Epithelial cell of esophagus (primary cell): ENCODE measurements at regions not wholly inside any gene's neighbourhood (a gene's known extent, or its start where the extent isn't known, plus 50 kb on each side); places are given as distances from the start of the nearest gene placed in this dataset.
A peak's percentile ranks its signal among the peaks of the same experiment; 100 is the strongest.
"Not testable (repeated sequence)": the region's sequence is repeated elsewhere in the genome, so short reads cannot be mapped to it uniquely, and the experiment has no call there.

Source experiments
- DNase-seq: peaks from one replicate; pipeline ENCODE4 v3.0.0; 2010; ENCODE audit warnings: low read depth
- H3K4me3 ChIP-seq: 2 replicates; pipeline ENCODE4 v1.5.1; 2011; ENCODE audit warnings: mild to moderate bottlenecking, low read length, control low read depth
- TF ChIP-seq, protein P1 (sequence below): IDR thresholded peaks from 2 replicates; pipeline ENCODE4 v1.5.1; 2011; ENCODE audit warnings: low read depth, mild to moderate bottlenecking, low read length, control low read depth, inconsistent platforms; ENCODE audit not compliant: insufficient read depth; ENCODE audit errors: missing control alignments

DNA sequence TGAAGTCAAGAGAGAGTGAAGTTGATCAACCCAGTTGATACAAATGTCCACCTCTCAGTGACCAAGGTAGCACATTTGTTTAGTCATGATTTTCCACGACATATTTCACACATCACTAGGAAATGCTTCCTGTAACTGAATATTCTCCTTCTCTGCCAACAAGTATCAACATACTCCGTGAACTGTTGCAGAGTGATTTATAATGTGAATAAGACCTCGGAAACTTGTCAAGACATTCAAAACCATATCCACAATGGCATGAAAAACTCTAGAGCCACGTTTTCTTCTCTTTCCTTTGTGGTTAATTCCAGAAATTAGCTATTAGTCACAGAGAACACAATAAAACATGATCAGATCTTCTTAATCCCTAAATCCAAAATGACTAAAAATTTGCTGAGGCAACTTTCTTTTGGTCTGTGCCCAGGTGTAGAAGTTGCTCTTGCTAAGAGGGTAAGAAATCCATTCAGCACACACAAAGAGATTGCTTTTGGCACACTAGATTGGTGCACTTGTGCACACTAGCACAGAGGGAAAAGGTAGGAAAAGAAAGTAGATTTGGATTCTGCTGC, 244.3 kb upstream of the NRIP1 start:
- DNase-seq: peak; percentile 73
- no peak overlapping the region for H3K4me3 ChIP-seq
- TF ChIP-seq, protein P1, sequence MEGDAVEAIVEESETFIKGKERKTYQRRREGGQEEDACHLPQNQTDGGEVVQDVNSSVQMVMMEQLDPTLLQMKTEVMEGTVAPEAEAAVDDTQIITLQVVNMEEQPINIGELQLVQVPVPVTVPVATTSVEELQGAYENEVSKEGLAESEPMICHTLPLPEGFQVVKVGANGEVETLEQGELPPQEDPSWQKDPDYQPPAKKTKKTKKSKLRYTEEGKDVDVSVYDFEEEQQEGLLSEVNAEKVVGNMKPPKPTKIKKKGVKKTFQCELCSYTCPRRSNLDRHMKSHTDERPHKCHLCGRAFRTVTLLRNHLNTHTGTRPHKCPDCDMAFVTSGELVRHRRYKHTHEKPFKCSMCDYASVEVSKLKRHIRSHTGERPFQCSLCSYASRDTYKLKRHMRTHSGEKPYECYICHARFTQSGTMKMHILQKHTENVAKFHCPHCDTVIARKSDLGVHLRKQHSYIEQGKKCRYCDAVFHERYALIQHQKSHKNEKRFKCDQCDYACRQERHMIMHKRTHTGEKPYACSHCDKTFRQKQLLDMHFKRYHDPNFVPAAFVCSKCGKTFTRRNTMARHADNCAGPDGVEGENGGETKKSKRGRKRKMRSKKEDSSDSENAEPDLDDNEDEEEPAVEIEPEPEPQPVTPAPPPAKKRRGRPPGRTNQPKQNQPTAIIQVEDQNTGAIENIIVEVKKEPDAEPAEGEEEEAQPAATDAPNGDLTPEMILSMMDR: no peak

DNA sequence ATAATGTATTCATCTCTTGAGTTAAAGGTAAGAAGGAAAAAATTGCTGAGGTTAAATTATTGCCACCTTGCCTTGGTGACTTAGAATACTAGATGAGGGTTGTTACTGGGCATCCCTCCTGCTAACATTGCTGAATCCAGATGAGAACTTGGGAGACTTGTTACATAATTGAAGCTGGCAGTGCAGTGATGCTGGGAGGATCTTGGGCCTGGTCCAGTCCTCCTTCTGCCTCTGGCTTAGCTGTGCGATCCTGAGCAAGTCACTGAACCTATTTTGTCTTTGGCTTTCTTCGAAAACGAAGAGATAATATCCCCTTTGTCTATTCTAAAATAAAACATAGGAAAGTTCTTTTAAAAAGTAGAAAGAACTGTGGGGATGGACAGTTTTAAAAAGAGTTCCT, 244.9 kb upstream of the NRIP1 start:
- H3K4me3 ChIP-seq: no peak overlapping the region
- DNase-seq: no peak
- TF ChIP-seq, protein P1: no peak

DNA sequence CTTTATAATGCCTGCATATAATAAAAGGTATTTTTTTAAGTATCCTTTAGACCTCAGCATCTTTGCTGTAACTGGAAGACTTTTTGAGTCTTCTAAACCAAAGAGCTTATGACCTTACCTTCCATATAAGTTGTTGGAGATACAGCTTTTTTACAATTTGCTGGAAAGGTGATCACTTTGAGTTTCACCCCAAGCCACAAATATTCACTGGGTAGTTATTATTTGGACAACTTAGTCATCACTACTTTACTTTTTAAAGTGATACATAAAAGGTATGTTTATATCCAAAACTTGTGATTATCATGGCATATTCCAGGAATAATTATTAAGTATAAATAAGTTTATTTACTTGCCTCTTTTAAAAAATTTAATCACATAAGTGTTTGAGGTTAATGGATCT, 246.7 kb upstream of the NRIP1 start:
- no peak overlapping the region for H3K4me3 ChIP-seq
- DNase-seq: no peak
- TF ChIP-seq, protein P1: no peak

DNA sequence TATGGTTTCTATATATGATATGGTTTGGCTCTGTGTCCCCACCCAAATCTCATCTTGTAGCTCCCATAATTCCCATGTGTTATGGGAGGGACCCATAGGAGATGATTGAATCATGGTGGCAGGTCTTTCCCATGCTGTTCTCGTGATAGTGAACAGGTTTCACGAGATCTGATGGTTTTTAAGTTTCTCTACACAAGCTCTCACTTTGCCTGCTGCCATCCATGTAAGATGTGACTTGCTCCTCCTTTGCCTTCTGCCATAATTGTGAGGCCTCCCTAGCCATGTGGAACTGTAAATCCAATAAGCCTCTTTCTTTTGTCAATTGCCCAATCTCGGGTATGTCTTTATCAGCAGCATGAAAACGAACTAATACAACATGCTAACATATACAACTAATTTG, 252.2 kb upstream of the NRIP1 start:
- not testable (repeated sequence) for DNase-seq, H3K4me3 ChIP-seq

DNA sequence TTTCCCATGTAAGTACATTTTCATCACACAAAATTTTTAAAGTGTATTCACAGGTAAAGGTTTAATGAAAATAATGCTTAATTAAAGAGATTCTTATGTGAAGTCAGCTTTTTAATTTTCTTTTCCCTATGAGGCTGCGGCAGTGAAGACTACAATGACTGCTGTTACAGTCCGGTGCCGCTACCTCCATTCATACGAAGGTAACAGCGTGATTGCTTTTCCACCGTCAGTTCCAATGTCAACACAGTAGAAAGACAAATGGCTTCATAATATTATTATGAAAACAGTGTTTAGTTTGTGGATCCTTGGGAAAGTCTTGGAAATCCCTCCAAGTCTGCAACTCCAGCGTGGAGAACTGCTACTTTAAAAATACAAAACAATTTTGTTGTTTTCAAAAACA, 254.9 kb upstream of the NRIP1 start:
- H3K4me3 ChIP-seq: no peak overlapping the region
- TF ChIP-seq, protein P1: no peak
- no peak for DNase-seq

DNA sequence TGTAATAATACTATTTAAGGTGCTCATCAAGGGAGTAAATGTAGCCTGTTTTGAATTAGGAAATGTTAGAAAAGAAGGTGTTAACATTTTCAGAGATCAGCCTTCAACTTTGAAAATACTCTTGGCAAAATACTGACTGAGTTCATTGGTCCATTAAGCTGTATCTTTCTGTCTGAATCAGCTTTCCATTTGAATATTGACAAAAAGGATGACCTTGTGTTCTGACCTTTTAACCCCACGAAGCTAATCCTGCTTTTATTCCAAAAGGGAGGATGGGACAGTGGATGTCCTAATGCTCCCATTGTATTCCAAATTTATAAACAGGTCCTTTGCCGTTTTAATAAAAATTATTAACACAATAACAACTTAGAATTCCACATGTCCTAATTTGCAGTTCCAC, 259.7 kb upstream of the NRIP1 start:
- no peak overlapping the region for H3K4me3 ChIP-seq
- no peak for DNase-seq
- TF ChIP-seq, protein P1: no peak

DNA sequence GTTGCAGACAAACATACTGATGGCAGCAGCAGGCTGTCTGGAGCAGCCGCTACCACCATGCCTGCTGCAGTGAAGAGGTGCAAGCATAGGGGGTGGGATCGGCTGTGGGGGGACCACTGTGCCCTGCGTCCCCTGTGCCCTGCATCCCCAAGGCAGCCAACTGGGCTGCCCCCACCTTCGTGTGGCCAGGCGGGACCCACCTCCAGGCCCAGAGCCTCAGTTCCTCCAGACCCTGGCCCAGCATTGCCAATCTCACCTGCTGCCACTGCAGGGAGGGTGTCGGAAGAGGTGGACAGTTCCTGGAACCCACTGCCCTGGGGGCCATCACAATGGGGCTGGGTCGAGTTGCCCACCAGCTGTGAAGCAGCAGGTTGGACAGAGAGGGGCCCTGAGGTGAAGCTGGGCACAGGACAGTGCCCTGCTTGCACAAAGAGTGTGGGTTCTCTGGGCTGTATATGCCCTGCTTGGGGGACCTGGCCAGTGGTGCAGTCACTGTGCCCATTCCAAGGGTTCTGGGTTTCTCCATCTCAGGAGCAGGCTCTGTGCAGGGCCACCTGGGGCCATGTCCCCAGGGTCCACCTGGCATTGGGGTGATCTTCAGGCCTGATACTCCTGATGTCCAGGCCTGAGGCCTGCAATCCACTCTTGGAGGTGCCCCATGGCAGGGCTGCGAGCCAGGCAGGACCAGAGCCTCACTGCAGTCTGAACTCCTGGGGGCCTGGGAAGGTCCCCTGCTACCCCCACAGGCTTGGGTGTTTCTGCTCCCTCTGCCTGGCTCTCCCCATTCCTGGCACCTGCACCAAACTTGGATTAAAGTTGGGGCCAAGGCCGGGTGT, 261.4 kb upstream of the NRIP1 start:
- no peak for DNase-seq
- TF ChIP-seq, protein P1: no peak
- no peak overlapping the region for H3K4me3 ChIP-seq
